GM23338 (cell line): ENCODE measurements at regions not wholly inside any gene's neighbourhood (a gene's known extent, or its start where the extent isn't known, plus 50 kb on each side); places are given as distances from the start of the nearest gene placed in this dataset.

ENCODE experiments used
- ATAC-seq: fragments of 200-7000 bp; cut with Tn5 transposase; 3 replicates; pipeline ENCODE4 v1.9.1; 2020
- DNase-seq: peaks from one replicate; pipeline ENCODE4 v3.0.0-alpha.2; 2015; ENCODE audit warnings: low spot score
- H2AFZ ChIP-seq: fragments of 200-600 bp; sonication (generic); 2 replicates; pipeline ENCODE4 v1.8.0; 2016; ENCODE audit warnings: antibody characterized with exemption, mild to moderate bottlenecking, moderate library complexity
- H3F3A ChIP-seq: fragments of 200-600 bp; sonication (generic); replicated peaks from 2 replicates; pipeline ENCODE4 v1.8.0; 2017; ENCODE audit warnings: antibody characterized with exemption, mixed run types, low read depth
- H3K27ac ChIP-seq: fragments of 200-600 bp; sonication (generic); 2 replicates; pipeline ENCODE4 v1.6.1; 2016; ENCODE audit warnings: low read depth
- H3K27me3 ChIP-seq: fragments of 200-600 bp; sonication (generic); 2 replicates; pipeline ENCODE4 v1.8.0; 2016; ENCODE audit warnings: mild to moderate bottlenecking, mixed run types, moderate library complexity; ENCODE audit not compliant: insufficient read depth
- H3K36me3 ChIP-seq: fragments of 200-600 bp; sonication (generic); 2 replicates; pipeline ENCODE4 v1.8.0; 2016; ENCODE audit warnings: mild to moderate bottlenecking; ENCODE audit not compliant: insufficient read depth
- H3K4me1 ChIP-seq: fragments of 200-600 bp; sonication (generic); 2 replicates; pipeline ENCODE4 v1.8.0; 2016; ENCODE audit warnings: mild to moderate bottlenecking, moderate library complexity; ENCODE audit not compliant: insufficient read depth
- H3K4me2 ChIP-seq: fragments of 200-600 bp; sonication (generic); 2 replicates; pipeline ENCODE4 v1.7.1; 2017; ENCODE audit warnings: mixed run types
- H3K4me3 ChIP-seq: fragments of 200-600 bp; sonication (generic); 2 replicates; pipeline ENCODE4 v1.6.1; 2016; ENCODE audit warnings: mixed run types
- H3K79me2 ChIP-seq: fragments of 200-600 bp; sonication (generic); replicated peaks from 2 replicates; pipeline ENCODE4 v1.8.0; 2017; ENCODE audit warnings: mild to moderate bottlenecking; ENCODE audit not compliant: insufficient read depth
- H3K9me2 ChIP-seq: fragments of 200-600 bp; sonication (generic); 2 replicates; pipeline ENCODE4 v1.8.0; 2017; ENCODE audit not compliant: insufficient read depth
- H4K20me1 ChIP-seq: fragments of 200-600 bp; sonication (generic); replicated peaks from 2 replicates; pipeline ENCODE4 v1.8.0; 2017; ENCODE audit warnings: mild to moderate bottlenecking; ENCODE audit not compliant: insufficient read depth
- H3K27ac Mint-ChIP-seq: 2 replicates; pipeline ENCODE4 v1.8.0; 2020; ENCODE audit warnings: inconsistent platforms, mild to moderate bottlenecking, moderate library complexity, mixed read lengths
- H3K27me3 Mint-ChIP-seq: 3 replicates; pipeline ENCODE4 v1.8.0; 2022; ENCODE audit warnings: low read depth, mild to moderate bottlenecking, moderate library complexity, mixed read lengths, inconsistent platforms; ENCODE audit not compliant: insufficient read depth, poor library complexity
- H3K36me3 Mint-ChIP-seq: 3 replicates; pipeline ENCODE4 v1.8.0; 2021; ENCODE audit warnings: low read depth, mild to moderate bottlenecking, inconsistent platforms, moderate library complexity, mixed read lengths
- H3K4me1 Mint-ChIP-seq: 3 replicates; pipeline ENCODE4 v1.8.0; 2020; ENCODE audit warnings: mild to moderate bottlenecking, inconsistent platforms, mixed read lengths
- H3K4me3 Mint-ChIP-seq: 3 replicates; pipeline ENCODE4 v1.8.0; 2021; ENCODE audit warnings: moderate library complexity, mild to moderate bottlenecking, inconsistent platforms, mixed read lengths
- H3K9me3 Mint-ChIP-seq: 3 replicates; pipeline ENCODE4 v1.8.0; 2020; ENCODE audit warnings: moderate library complexity, mild to moderate bottlenecking, inconsistent platforms, mixed read lengths
- EZH2 ChIP-seq: fragments of 200-600 bp; sonication (generic); IDR thresholded peaks from one replicate; pipeline ENCODE4 v1.8.0; 2017; ENCODE audit warnings: antibody characterized with exemption, mild to moderate bottlenecking, low read depth; ENCODE audit not compliant: unreplicated experiment
- EZH2phosphoT487 ChIP-seq: fragments of 200-600 bp; sonication (generic); IDR thresholded peaks from one replicate; pipeline ENCODE4 v1.8.1; 2018; ENCODE audit warnings: antibody characterized with exemption; ENCODE audit not compliant: unreplicated experiment
- JUNB ChIP-seq: IDR thresholded peaks from one replicate; pipeline ENCODE4 v1.6.1; 2016; ENCODE audit warnings: antibody characterized with exemption; ENCODE audit not compliant: unreplicated experiment
- NANOG ChIP-seq: IDR thresholded peaks from 2 replicates; pipeline ENCODE4 v1.6.1; 2016; ENCODE audit warnings: antibody characterized with exemption, borderline replicate concordance
- POLR2AphosphoS5 ChIP-seq: IDR thresholded peaks from 2 replicates; pipeline ENCODE4 v1.6.1; 2016; ENCODE audit warnings: antibody characterized with exemption, low read depth
- ZNF114 ChIP-seq: fragments of 250-450 bp; sonication (Bioruptor Pico); IDR thresholded peaks from 2 replicates; pipeline ENCODE4 v1.5.0; 2020; ENCODE audit warnings: mild to moderate bottlenecking, moderate library complexity
- ZNF331 ChIP-seq: fragments of 250-450 bp; sonication (Bioruptor Pico); IDR thresholded peaks from 2 replicates; pipeline ENCODE4 v1.5.0; 2020; ENCODE audit warnings: low read depth, mild to moderate bottlenecking, moderate library complexity
- TF ChIP-seq, protein P1 (sequence below): IDR thresholded peaks from 2 replicates; pipeline ENCODE4 v1.6.1; 2016; ENCODE audit warnings: antibody characterized with exemption
- TF ChIP-seq, protein P2 (sequence below): IDR thresholded peaks from one replicate; pipeline ENCODE4 v1.6.1; 2018; ENCODE audit warnings: antibody characterized with exemption; ENCODE audit not compliant: unreplicated experiment
- TF ChIP-seq, protein P3 (sequence below), 2 experiments: fragments of 200-600 bp in 1 of 2; sonication (generic) in 1 of 2; conservative IDR thresholded peaks; 2 replicates each; pipeline versions ENCODE4 v1.5.1 to v1.6.1; 2016 to 2017; ENCODE audit warnings: antibody characterized with exemption in 2 of 2, low read depth in 2 of 2, mild to moderate bottlenecking in 2 of 2, moderate library complexity in 1 of 2

DNA sequence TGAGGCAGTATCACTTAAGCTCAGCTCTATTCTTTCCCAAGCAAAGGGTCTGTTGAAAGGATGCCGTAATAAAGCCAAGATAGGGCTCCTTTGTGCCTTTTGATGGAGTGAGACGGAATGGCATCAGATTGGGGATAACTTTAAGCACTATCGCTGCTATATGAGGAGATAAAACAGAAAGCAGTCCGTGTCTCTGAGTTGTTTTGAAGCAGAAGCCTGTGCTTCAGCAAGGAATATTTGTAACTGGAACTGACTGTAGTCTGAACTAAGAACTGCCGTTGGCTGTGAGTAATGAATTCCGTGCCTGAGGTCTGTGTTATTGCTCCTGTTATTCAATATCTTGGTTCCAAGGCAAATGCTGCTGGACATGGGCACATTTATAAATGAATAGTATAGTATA is 297.4 kb downstream of the ANKRD50 start:
- Histone ChIP-seq H3F3A (no peaks in the 10 kb centered on the region), H4K20me1 (no peaks in the 10 kb centered on the region), H3K4me3 (no peak overlapping the region), H3K27ac (no peak overlapping the region), H3K4me2 (no peak overlapping the region), H3K27me3 (no peaks in the 10 kb centered on the region), H2AFZ (no peak overlapping the region; the same call in 1 of the 2 replicates), H3K79me2 (no peaks in the 10 kb centered on the region), H3K36me3 (no peaks in the 10 kb centered on the region), H3K4me1 (no peaks in the 10 kb centered on the region), H3K9me2 (no peaks in the 10 kb centered on the region)
- no peak overlapping the region for H3K27ac Mint-ChIP-seq
- H3K36me3 Mint-ChIP-seq = no peaks in the 10 kb centered on the region
- ATAC-seq (no peak), DNase-seq (no peak)
- TF ChIP-seq, protein P1, sequence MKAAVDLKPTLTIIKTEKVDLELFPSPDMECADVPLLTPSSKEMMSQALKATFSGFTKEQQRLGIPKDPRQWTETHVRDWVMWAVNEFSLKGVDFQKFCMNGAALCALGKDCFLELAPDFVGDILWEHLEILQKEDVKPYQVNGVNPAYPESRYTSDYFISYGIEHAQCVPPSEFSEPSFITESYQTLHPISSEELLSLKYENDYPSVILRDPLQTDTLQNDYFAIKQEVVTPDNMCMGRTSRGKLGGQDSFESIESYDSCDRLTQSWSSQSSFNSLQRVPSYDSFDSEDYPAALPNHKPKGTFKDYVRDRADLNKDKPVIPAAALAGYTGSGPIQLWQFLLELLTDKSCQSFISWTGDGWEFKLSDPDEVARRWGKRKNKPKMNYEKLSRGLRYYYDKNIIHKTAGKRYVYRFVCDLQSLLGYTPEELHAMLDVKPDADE = no peak
- no peak for TF ChIP-seq EZH2phosphoT487
- H3K9me3 Mint-ChIP-seq = no peaks in the 10 kb centered on the region; the same call in 2 of the 3 replicates
- peaks cover 3% of the 10 kb centered on the region; the same call in 2 of the 3 replicates for H3K4me1 Mint-ChIP-seq
- no peaks in the 10 kb centered on the region for H3K27me3 Mint-ChIP-seq
- no peak overlapping the region for H3K4me3 Mint-ChIP-seq

DNA sequence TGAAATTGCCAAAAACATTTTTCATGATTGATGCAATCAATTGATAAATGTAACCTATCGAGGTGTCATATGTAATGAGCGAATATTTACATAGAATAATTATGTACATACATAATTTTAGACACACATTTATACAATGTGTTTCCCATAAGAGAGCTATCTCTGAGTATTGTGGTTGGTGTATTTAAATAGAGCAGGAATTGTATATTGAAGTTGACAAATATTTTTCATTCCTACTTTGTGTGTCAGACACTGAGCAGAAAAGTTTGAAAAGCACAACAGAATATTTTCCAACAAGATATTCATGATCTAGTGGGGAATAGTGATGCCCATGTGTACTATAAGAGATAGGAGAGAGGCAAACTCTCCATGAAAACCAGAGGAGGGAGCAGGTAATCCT is 295.2 kb downstream of the ANKRD50 start:
- Mint-ChIP-seq H3K36me3 (no peaks in the 10 kb centered on the region), H3K27me3 (no peaks in the 10 kb centered on the region), H3K4me3 (no peak overlapping the region), H3K27ac (no peak overlapping the region), H3K9me3 (no peaks in the 10 kb centered on the region; the same call in 2 of the 3 replicates), H3K4me1 (peaks cover 20% of the 10 kb centered on the region)
- no peak overlapping the region for H2AFZ ChIP-seq
- no peaks in the 10 kb centered on the region for H3K4me1 ChIP-seq
- DNase-seq = no peak
- ATAC-seq = no peak
- H4K20me1 ChIP-seq = no peaks in the 10 kb centered on the region
- H3K4me2 ChIP-seq = no peak overlapping the region
- H3K27me3 ChIP-seq = no peaks in the 10 kb centered on the region
- no peak overlapping the region for H3K27ac ChIP-seq
- H3K79me2 ChIP-seq = no peaks in the 10 kb centered on the region
- H3K4me3 ChIP-seq = no peak overlapping the region
- H3K9me2 ChIP-seq = no peaks in the 10 kb centered on the region
- no peaks in the 10 kb centered on the region for H3K36me3 ChIP-seq
- H3F3A ChIP-seq = no peaks in the 10 kb centered on the region
- TF ChIP-seq, protein P2, sequence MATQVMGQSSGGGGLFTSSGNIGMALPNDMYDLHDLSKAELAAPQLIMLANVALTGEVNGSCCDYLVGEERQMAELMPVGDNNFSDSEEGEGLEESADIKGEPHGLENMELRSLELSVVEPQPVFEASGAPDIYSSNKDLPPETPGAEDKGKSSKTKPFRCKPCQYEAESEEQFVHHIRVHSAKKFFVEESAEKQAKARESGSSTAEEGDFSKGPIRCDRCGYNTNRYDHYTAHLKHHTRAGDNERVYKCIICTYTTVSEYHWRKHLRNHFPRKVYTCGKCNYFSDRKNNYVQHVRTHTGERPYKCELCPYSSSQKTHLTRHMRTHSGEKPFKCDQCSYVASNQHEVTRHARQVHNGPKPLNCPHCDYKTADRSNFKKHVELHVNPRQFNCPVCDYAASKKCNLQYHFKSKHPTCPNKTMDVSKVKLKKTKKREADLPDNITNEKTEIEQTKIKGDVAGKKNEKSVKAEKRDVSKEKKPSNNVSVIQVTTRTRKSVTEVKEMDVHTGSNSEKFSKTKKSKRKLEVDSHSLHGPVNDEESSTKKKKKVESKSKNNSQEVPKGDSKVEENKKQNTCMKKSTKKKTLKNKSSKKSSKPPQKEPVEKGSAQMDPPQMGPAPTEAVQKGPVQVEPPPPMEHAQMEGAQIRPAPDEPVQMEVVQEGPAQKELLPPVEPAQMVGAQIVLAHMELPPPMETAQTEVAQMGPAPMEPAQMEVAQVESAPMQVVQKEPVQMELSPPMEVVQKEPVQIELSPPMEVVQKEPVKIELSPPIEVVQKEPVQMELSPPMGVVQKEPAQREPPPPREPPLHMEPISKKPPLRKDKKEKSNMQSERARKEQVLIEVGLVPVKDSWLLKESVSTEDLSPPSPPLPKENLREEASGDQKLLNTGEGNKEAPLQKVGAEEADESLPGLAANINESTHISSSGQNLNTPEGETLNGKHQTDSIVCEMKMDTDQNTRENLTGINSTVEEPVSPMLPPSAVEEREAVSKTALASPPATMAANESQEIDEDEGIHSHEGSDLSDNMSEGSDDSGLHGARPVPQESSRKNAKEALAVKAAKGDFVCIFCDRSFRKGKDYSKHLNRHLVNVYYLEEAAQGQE = no peak
- TF ChIP-seq NANOG (no peak), ZNF331 (CRISPR knock-in tag) (no peak), ZNF114 (CRISPR knock-in tag) (no peak), EZH2 (no peak), EZH2phosphoT487 (no peak), POLR2AphosphoS5 (no peak), JUNB (no peak)
- TF ChIP-seq, protein P3, sequence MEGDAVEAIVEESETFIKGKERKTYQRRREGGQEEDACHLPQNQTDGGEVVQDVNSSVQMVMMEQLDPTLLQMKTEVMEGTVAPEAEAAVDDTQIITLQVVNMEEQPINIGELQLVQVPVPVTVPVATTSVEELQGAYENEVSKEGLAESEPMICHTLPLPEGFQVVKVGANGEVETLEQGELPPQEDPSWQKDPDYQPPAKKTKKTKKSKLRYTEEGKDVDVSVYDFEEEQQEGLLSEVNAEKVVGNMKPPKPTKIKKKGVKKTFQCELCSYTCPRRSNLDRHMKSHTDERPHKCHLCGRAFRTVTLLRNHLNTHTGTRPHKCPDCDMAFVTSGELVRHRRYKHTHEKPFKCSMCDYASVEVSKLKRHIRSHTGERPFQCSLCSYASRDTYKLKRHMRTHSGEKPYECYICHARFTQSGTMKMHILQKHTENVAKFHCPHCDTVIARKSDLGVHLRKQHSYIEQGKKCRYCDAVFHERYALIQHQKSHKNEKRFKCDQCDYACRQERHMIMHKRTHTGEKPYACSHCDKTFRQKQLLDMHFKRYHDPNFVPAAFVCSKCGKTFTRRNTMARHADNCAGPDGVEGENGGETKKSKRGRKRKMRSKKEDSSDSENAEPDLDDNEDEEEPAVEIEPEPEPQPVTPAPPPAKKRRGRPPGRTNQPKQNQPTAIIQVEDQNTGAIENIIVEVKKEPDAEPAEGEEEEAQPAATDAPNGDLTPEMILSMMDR (conservative IDR thresholded peaks at IDR 0.05; ENCODE audit: low read depth in 2 of 2) = no peak
- TF ChIP-seq, protein P1 = no peak
